Heart right ventricle (tissue), 16 donors: ENCODE measurements at regions not wholly inside any gene's neighbourhood (a gene's known extent, or its start where the extent isn't known, plus 50 kb on each side); places are given as distances from the start of the nearest gene placed in this dataset.

ENCODE experiments used
- ATAC-seq, 8 donors: fragments of 200-7000 bp; cut with Tn5 transposase; one replicate each; pipeline ENCODE4 v1.9.1; 2020; ENCODE audit warnings: mild to moderate bottlenecking in 8 of 8, moderate library complexity in 8 of 8, moderate number of reproducible peaks in 1 of 8
- DNase-seq, 2 donors: peaks; one replicate each; pipeline ENCODE4 v3.0.0-alpha.2; 2020
- H3K27ac ChIP-seq, 10 donors: fragments of 200-600 bp; sonication (generic) in 2 of 10; one replicate each; pipeline versions ENCODE4 v1.5.0 to v1.8.0; 2020 to 2022; ENCODE audit warnings: mild to moderate bottlenecking in 3 of 10
- H3K27me3 ChIP-seq, 7 donors: fragments of 200-600 bp; one replicate each; pipeline ENCODE4 v1.8.0; 2021 to 2022; ENCODE audit warnings: mild to moderate bottlenecking in 2 of 7
- H3K36me3 ChIP-seq, 9 donors: fragments of 200-600 bp; sonication (generic) in 1 of 9; one replicate each; pipeline versions ENCODE4 v1.5.0 to v1.8.0; 2020 to 2022; ENCODE audit warnings: mild to moderate bottlenecking in 2 of 9
- H3K4me1 ChIP-seq, 9 donors: fragments of 200-600 bp; sonication (generic) in 1 of 9; one replicate each; pipeline versions ENCODE4 v1.5.0 to v1.8.0; 2020 to 2022; ENCODE audit warnings: mild to moderate bottlenecking in 4 of 9
- H3K4me3 ChIP-seq, 10 donors: fragments of 200-600 bp; sonication (generic) in 2 of 10; one replicate each; pipeline versions ENCODE4 v1.5.0 to v1.8.0; 2020 to 2022; ENCODE audit warnings: mild to moderate bottlenecking in 7 of 10, moderate library complexity in 2 of 10
- H3K9me3 ChIP-seq, 11 donors: fragments of 200-600 bp in 10 of 11; sonication (generic) in 2 of 11; one replicate each; pipeline versions ENCODE4 v1.5.0 to v1.8.0; 2013 to 2022; ENCODE audit warnings: mild to moderate bottlenecking in 2 of 11, control low read depth in 1 of 11, moderate library complexity in 1 of 11
- WGBS, 2 donors: extraction: QIAGEN DNeasy Blood & Tissue Kit; methylation state at CpG; one replicate each; pipeline ENCODE4 v1.1.7; 2013; ENCODE audit warnings: inconsistent platforms in 1 of 2; 5-methylcytosine and 5-hydroxymethylcytosine counted together
- intact Hi-C, 10 donors: fragments of 100-400 bp; cut with DNase I; formaldehyde crosslinking; loops; one replicate each; pipeline versions ENCODE4 v1.11.1 to v1.14.2; 2022
- TF ChIP-seq, protein P1 (sequence below), 9 donors: fragments of 200-600 bp; sonication (generic) in 2 of 9; IDR thresholded peaks; one replicate each; pipeline versions ENCODE4 v1.5.0 to v1.8.0; 2021 to 2022; ENCODE audit warnings: antibody characterized with exemption in 9 of 9, mild to moderate bottlenecking in 5 of 9, moderate library complexity in 1 of 9
- donor health status: Arrhythmogenic right ventricular cardiomyopathy.
- donor health status: ischemic (EF 13 %, LVEDD 7.1; RV severe dilation, severe dysfunction).
- donor health status: healthy with polysubstance abuse.
- donor health status: DM: no; HTN: yes; CAD: no.
- donor health status: DM: no; HTN: no; CAD: no.
- donor health status: ischemic (EF 25% LVEDD 6.9; RV normal size, moderate dysfunction).
- donor health status: ischemic (EF 25% LVEDD 5.7; RV mildly dilated, moderate dysfunction).
- donor health status: healthy.
- donor health status: DM: yes; HTN: yes; CAD: no.
- donor health status: Ischemic cardiomyopathy.
- donor health status: ischemic (EF 35%, LVEDD 5.7; RV mildly dilated, moderate dysfunction).
- donor health status: nonischemic (EF 11% LVEDD 7.7; RV severe dilation, severe dysfunction).
- donor health status: DM: yes; HTN: yes; CAD: no.
- donor health status: PGD.
- donor health status: ischemic (EF 29% LVEDD 5.4; RV normal size, mild dysfunction).
- donor health status: nonischemic (EF 23%, LVEDD 6.1; RV moderate dilation, normal function).

DNA sequence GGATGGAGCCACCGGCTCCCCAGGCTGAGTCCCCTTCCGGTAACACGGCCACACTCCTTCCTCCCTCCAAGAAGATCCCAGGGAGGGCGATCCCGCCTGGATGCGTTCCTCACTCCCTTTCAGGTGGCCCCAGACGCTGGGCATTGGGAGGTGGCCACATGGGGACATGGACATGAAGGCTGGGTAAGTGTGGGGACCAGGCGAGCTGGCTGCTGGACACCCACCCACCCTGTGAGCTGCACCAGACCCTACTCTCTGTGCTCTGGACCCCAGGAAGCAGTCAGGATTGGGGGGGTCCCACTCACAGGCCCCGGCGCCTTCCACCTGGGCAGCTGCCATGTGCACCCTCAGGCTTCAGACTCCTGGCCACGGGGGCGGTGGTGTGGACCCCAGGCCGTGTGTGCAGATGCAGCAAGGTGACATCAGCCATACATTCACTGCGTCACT lies 932.8 kb downstream of the BRD1 start:
- Histone ChIP-seq H3K36me3 (no peaks in the 10 kb centered on the region), H3K9me3 (peaks cover 0 to 6% (median 0%) of the 10 kb centered on the region in 11 donors), H3K4me1 (no peaks in the 10 kb centered on the region), H3K27ac (no peak overlapping the region), H3K4me3 (no peak overlapping the region), H3K27me3 (peaks cover 0 to 63% (median 10%) of the 10 kb centered on the region in 7 donors)
- TF ChIP-seq, protein P1, sequence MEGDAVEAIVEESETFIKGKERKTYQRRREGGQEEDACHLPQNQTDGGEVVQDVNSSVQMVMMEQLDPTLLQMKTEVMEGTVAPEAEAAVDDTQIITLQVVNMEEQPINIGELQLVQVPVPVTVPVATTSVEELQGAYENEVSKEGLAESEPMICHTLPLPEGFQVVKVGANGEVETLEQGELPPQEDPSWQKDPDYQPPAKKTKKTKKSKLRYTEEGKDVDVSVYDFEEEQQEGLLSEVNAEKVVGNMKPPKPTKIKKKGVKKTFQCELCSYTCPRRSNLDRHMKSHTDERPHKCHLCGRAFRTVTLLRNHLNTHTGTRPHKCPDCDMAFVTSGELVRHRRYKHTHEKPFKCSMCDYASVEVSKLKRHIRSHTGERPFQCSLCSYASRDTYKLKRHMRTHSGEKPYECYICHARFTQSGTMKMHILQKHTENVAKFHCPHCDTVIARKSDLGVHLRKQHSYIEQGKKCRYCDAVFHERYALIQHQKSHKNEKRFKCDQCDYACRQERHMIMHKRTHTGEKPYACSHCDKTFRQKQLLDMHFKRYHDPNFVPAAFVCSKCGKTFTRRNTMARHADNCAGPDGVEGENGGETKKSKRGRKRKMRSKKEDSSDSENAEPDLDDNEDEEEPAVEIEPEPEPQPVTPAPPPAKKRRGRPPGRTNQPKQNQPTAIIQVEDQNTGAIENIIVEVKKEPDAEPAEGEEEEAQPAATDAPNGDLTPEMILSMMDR (IDR thresholded peaks at IDR 0.05): no peak
- ATAC-seq: no peak
- 84 to 88% methylated on average over 14 of the region's 14 CpGs for WGBS, 2 donors
- no peak for DNase-seq
- intact Hi-C loops: no loop called here

DNA sequence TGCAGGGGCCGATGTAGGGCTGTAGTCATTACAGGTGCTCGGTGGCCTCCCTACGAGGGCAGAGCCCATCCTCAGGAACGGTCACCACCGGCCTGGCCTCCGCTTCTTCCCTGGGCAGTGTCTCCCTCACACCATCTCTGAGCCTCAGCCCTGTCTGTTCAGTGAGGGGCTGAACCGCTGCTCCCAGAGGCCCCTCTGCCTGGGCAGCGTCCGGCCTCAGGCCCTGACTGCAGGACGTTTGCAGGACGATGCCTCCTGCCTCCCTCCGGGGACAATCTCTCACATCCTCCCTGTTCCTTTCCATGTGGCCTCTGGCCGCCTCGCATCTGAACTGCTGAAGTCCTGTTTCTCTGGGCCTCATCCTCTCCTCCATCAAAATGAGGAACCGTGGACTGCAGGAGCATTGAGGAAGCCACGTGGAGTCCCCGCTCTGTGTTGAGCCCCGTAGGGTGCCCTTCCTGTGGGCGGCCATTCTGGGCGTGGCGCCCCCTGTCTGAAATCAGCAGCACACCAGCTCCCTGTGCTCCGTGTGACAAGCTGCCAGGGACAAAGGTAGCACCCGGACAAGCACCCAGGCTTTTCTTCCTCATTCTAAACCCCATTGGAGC lies 933.5 kb downstream of the BRD1 start:
- peaks cover 0 to 6% (median 0%) of the 10 kb centered on the region in 11 donors for H3K9me3 ChIP-seq
- no peak for DNase-seq
- intact Hi-C loops: no loop called here
- H3K27me3 ChIP-seq: peaks cover 0 to 66% (median 10%) of the 10 kb centered on the region in 7 donors
- WGBS, 2 donors: 60 to 62% methylated on average over 23 of the region's 23 CpGs
- TF ChIP-seq, protein P1 (IDR thresholded peaks at IDR 0.05): no peak
- H3K27ac ChIP-seq: no peak overlapping the region
- H3K36me3 ChIP-seq: no peaks in the 10 kb centered on the region
- ATAC-seq: no peak
- no peaks in the 10 kb centered on the region for H3K4me1 ChIP-seq
- no peak overlapping the region for H3K4me3 ChIP-seq

DNA sequence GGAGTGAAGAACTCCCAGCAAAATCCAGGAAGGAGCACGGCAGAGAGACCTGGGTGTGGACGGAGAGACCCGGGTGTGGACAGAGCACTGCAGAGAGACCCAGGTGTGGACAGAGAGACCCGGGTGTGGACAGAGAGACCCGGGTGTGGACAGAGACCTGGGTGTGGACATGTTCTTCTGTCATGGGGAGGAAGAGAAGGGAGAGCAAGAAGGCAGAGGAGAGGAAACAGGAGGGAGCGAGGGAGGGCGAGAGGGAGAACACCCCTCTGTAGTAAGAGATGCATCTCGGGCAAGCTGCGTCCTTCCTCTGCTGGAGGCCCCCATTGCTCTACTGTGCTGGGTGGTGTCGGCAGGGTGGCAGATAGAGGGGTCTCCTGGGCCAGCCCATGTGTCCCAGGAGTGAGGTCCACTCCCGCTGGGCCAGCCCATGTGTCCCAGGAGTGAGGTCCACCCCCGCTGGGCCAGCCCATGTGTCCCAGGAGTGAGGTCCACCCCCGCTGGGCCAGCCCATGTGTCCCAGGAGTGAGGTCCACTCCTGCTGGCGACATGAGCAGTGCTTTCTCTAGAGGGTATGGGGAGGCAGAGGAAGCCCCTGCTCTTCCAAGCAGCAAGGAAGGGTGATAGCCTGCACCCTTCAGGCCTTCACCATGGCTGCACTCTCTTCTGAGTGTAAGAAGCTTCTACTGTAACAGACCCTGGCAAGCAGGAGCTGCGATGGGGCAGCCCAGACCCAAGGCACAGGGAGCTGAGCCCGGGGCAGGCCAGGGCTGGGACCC lies 934.2 kb downstream of the BRD1 start:
- no peak overlapping the region for H3K27ac ChIP-seq
- no peaks in the 10 kb centered on the region for H3K36me3 ChIP-seq
- intact Hi-C loops: no loop called here
- no peaks in the 10 kb centered on the region for H3K4me1 ChIP-seq
- H3K4me3 ChIP-seq: no peak overlapping the region
- WGBS, 2 donors: 75 to 77% methylated on average over 15 to 16 of the region's 16 CpGs
- TF ChIP-seq, protein P1 (IDR thresholded peaks at IDR 0.05): no peak
- DNase-seq (no peak), ATAC-seq (no peak)
- H3K9me3 ChIP-seq: peaks cover 0 to 6% (median 0%) of the 10 kb centered on the region in 11 donors
- H3K27me3 ChIP-seq: peaks cover 0 to 63% (median 10%) of the 10 kb centered on the region in 7 donors

DNA sequence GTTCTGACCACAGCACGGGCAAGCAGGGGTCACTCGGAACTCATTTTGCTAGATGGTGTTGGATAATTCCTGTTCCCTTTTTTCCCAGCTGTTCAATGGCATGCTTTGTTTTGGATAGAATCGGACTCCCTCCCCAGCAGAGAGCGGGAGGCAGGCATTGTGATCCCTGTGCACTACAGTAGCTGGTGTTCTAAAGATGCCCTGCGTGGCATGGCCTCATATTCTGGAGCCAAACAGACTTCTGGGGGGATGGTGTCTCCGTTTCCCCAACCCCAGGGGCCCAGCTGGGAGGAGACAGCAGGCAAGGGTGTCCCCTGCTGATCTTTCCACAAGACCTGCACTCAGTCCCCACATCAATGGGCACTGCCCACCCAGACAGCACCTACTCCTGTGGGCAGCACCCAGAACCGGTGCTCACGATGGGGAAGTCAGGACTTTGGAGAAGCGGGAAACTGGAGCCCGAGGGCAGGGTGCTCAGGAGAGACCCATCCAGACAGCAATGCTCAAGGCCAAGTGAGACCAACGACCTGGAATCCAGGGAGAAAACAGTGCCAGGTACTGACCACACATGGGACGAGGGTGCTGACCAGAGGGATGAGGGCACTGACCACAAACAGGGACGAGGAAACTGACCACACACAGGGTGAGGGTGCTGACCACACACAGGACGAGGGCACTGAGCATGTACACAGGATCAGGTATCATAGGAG lies 934.9 kb downstream of the BRD1 start:
- intact Hi-C loops: no loop called here
- H3K27me3 ChIP-seq: peaks cover 0 to 61% (median 10%) of the 10 kb centered on the region in 7 donors

More for the DNA sequence above, 934.9 kb downstream of the BRD1 start:
- ATAC-seq: no peak
- no peaks in the 10 kb centered on the region for H3K36me3 ChIP-seq
- no peak overlapping the region for H3K4me3 ChIP-seq
- TF ChIP-seq, protein P1 (IDR thresholded peaks at IDR 0.05): no peak
- no peak for DNase-seq
- peaks cover 0 to 6% (median 0%) of the 10 kb centered on the region in 11 donors for H3K9me3 ChIP-seq
- H3K4me1 ChIP-seq: no peaks in the 10 kb centered on the region
- H3K27ac ChIP-seq: no peak overlapping the region
- 65 to 74% methylated on average over 14 of the region's 14 CpGs for WGBS, 2 donors
